Neural cell (in vitro differentiated cells): ENCODE measurements at regions not wholly inside any gene's neighbourhood (a gene's known extent, or its start where the extent isn't known, plus 50 kb on each side); places are given as distances from the start of the nearest gene placed in this dataset.

Experiments used
- H2AFZ ChIP-seq: fragments of 200-600, 300-800 bp; sonication (generic), shearing (Covaris generic); 2 replicates; pipeline ENCODE4 v1.6.0; 2014; ENCODE audit warnings: low read depth, mild to moderate bottlenecking, antibody characterized with exemption, low read length, moderate library complexity
- H3F3A ChIP-seq: fragments of 200-600 bp; shearing (Covaris generic); 2 replicates; pipeline ENCODE4 v1.6.1; 2016; ENCODE audit warnings: mild to moderate bottlenecking, moderate library complexity, mixed read lengths, antibody characterized with exemption, low read length; ENCODE audit not compliant: insufficient read depth, poor library complexity, severe bottlenecking
- H3K27ac ChIP-seq: fragments of 200-600, 300-800 bp; sonication (generic), shearing (Covaris generic); 2 replicates; pipeline ENCODE4 v1.5.1; 2014; ENCODE audit warnings: mild to moderate bottlenecking, low read length, moderate library complexity
- H3K27me3 ChIP-seq: fragments of 300-800, 200-600 bp; sonication (generic), shearing (Covaris generic); 2 replicates; pipeline ENCODE4 v1.6.0; 2014; ENCODE audit warnings: mild to moderate bottlenecking, low read depth, low read length, moderate library complexity; ENCODE audit not compliant: insufficient read depth
- H3K36me3 ChIP-seq: fragments of 300-800, 200-600 bp; sonication (generic), shearing (Covaris generic); 2 replicates; pipeline ENCODE4 v1.5.1; 2014; ENCODE audit warnings: mild to moderate bottlenecking, antibody characterized with exemption, low read length, moderate library complexity; ENCODE audit not compliant: insufficient read depth
- H3K4me2 ChIP-seq: fragments of 300-800, 200-600 bp; sonication (generic), shearing (Covaris generic); 2 replicates; pipeline ENCODE4 v1.6.0; 2014; ENCODE audit warnings: mild to moderate bottlenecking, low read length
- H3K4me3 ChIP-seq: fragments of 300-800, 200-600 bp; sonication (generic), shearing (Covaris generic); 2 replicates; pipeline ENCODE4 v1.5.1; 2014; ENCODE audit warnings: mild to moderate bottlenecking, low read length, moderate library complexity
- H3K79me2 ChIP-seq: fragments of 200-600 bp; shearing (Covaris generic); replicated peaks from 2 replicates; pipeline ENCODE4 v1.6.0; 2014; ENCODE audit warnings: mild to moderate bottlenecking, low read length, moderate library complexity; ENCODE audit not compliant: insufficient read depth
- H3K9ac ChIP-seq: fragments of 300-800, 200-600 bp; sonication (generic), shearing (Covaris generic); 2 replicates; pipeline ENCODE4 v1.6.1; 2016; ENCODE audit warnings: mild to moderate bottlenecking, low read length, mixed read lengths
- H3K9me2 ChIP-seq: fragments of 200-600 bp; shearing (Covaris generic); 2 replicates; pipeline ENCODE4 v1.6.1; 2016; ENCODE audit warnings: mild to moderate bottlenecking, low read length, mixed read lengths; ENCODE audit not compliant: insufficient read depth
- H3K9me3 ChIP-seq: fragments of 200-600, 300-800 bp; sonication (generic), shearing (Covaris generic); 2 replicates; pipeline ENCODE4 v1.6.1; 2016; ENCODE audit warnings: mild to moderate bottlenecking, mixed run types, low read length, moderate library complexity, mixed read lengths
- H4K20me1 ChIP-seq: fragments of 200-600 bp; shearing (Covaris generic); 2 replicates; pipeline ENCODE4 v1.6.1; 2016; ENCODE audit warnings: mild to moderate bottlenecking, mixed run types; ENCODE audit not compliant: insufficient read depth
- EP300 ChIP-seq: fragments of 450-650 bp; conservative IDR thresholded peaks from 2 replicates; pipeline ENCODE4 v1.6.1; 2014; ENCODE audit warnings: antibody characterized with exemption, mild to moderate bottlenecking, moderate library complexity; ENCODE audit not compliant: poor library complexity, severe bottlenecking
- EZH2 ChIP-seq: fragments of 200-600, 300-800 bp; shearing (Covaris generic), sonication (generic); IDR thresholded peaks from 2 replicates; pipeline ENCODE4 v1.6.1; 2014; ENCODE audit warnings: antibody characterized with exemption, low read length, borderline replicate concordance, mild to moderate bottlenecking; ENCODE audit not compliant: insufficient read depth, poor library complexity, severe bottlenecking
- MXI1 ChIP-seq: fragments of 450-650 bp; conservative IDR thresholded peaks from 2 replicates; pipeline ENCODE4 v1.6.1; 2014; ENCODE audit warnings: antibody characterized with exemption, mild to moderate bottlenecking; ENCODE audit not compliant: poor library complexity, severe bottlenecking
- POLR2AphosphoS5 ChIP-seq: IDR thresholded peaks from 2 replicates; pipeline ENCODE4 v1.6.1; 2012
- RAD21 ChIP-seq: fragments of 450-650 bp; conservative IDR thresholded peaks from 2 replicates; pipeline ENCODE4 v1.6.1; 2014; ENCODE audit warnings: antibody characterized with exemption, mild to moderate bottlenecking, moderate library complexity
- REST ChIP-seq: IDR thresholded peaks from 2 replicates; pipeline ENCODE4 v1.6.1; 2012; ENCODE audit warnings: borderline replicate concordance
- SMC3 ChIP-seq: fragments of 450-650 bp; conservative IDR thresholded peaks from 2 replicates; pipeline ENCODE4 v1.6.1; 2014; ENCODE audit warnings: antibody characterized with exemption, mild to moderate bottlenecking, moderate library complexity; ENCODE audit not compliant: poor library complexity
- TAF1 ChIP-seq: IDR thresholded peaks from 2 replicates; pipeline ENCODE4 v1.6.1; 2012; ENCODE audit warnings: low read depth
- TF ChIP-seq, protein P1 (sequence below): fragments of 450-650 bp; IDR thresholded peaks from 2 replicates; pipeline ENCODE4 v1.5.1; 2014; ENCODE audit warnings: antibody characterized with exemption, mild to moderate bottlenecking, moderate library complexity; ENCODE audit not compliant: poor library complexity, severe bottlenecking

- no peak overlapping the region for H3K27ac ChIP-seq
- no peak overlapping the region for H2AFZ ChIP-seq
- H3K9me3 ChIP-seq: no peaks in the 10 kb centered on the region
- no peaks in the 10 kb centered on the region for H3K27me3 ChIP-seq
- TF ChIP-seq SMC3 (no peak), TAF1 (no peak), RAD21 (no peak), POLR2AphosphoS5 (no peak), MXI1 (no peak), REST (no peak), EP300 (no peak), EZH2 (no peak)
- TF ChIP-seq, protein P1, sequence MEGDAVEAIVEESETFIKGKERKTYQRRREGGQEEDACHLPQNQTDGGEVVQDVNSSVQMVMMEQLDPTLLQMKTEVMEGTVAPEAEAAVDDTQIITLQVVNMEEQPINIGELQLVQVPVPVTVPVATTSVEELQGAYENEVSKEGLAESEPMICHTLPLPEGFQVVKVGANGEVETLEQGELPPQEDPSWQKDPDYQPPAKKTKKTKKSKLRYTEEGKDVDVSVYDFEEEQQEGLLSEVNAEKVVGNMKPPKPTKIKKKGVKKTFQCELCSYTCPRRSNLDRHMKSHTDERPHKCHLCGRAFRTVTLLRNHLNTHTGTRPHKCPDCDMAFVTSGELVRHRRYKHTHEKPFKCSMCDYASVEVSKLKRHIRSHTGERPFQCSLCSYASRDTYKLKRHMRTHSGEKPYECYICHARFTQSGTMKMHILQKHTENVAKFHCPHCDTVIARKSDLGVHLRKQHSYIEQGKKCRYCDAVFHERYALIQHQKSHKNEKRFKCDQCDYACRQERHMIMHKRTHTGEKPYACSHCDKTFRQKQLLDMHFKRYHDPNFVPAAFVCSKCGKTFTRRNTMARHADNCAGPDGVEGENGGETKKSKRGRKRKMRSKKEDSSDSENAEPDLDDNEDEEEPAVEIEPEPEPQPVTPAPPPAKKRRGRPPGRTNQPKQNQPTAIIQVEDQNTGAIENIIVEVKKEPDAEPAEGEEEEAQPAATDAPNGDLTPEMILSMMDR: no peak
- H3F3A ChIP-seq: no peaks in the 10 kb centered on the region
- no peaks in the 10 kb centered on the region for H3K79me2 ChIP-seq
- no peaks in the 10 kb centered on the region for H4K20me1 ChIP-seq
- H3K9me2 ChIP-seq: no peaks in the 10 kb centered on the region
- no peak overlapping the region for H3K9ac ChIP-seq
- no peaks in the 10 kb centered on the region for H3K36me3 ChIP-seq
- H3K4me2 ChIP-seq: no peak overlapping the region
- H3K4me3 ChIP-seq: no peak overlapping the region
Measured at GRCh38 chr5:10836986-10837385, 76.0 kb upstream of the DAP start.

GRCh38 chr5:10834695-10835094 lies 73.7 kb upstream of the DAP start:
- no peaks in the 10 kb centered on the region for H4K20me1 ChIP-seq
- no peak overlapping the region for H3K9ac ChIP-seq
- no peak for TF ChIP-seq TAF1
- no peaks in the 10 kb centered on the region for H3K27me3 ChIP-seq
- H3F3A ChIP-seq: no peaks in the 10 kb centered on the region
- H3K27ac ChIP-seq: no peak overlapping the region
- H3K4me2 ChIP-seq: no peak overlapping the region
- H3K4me3 ChIP-seq: no peak overlapping the region
- no peaks in the 10 kb centered on the region for H3K9me2 ChIP-seq
- no peaks in the 10 kb centered on the region for H3K79me2 ChIP-seq
- H3K36me3 ChIP-seq: no peaks in the 10 kb centered on the region
- H2AFZ ChIP-seq: no peak overlapping the region
- H3K9me3 ChIP-seq: no peaks in the 10 kb centered on the region

DNA sequence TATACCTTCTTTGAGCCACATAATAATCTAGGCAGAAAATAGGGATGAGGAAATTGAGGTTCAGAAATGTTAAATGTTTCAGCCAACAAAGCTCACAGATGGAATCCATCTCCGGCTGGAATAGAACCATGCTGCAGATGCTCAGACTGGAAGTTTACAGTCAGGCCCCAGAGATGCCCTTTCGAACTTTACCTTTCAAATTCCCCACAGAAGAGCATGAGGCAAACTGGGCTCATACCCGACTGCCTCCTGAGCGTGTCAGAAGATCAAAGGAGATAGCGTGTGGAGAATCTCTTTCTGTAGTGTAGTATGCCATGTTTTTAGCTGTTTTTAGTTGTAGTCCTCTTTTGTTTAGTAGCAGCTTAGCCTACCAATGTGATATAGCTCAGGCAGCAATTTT lies 72.0 kb upstream of the DAP start:
- no peak overlapping the region for H3K4me3 ChIP-seq
- no peak overlapping the region for H3K27ac ChIP-seq
- no peaks in the 10 kb centered on the region for H3K9me2 ChIP-seq
- no peak for TF ChIP-seq TAF1
- no peak overlapping the region for H3K4me2 ChIP-seq
- H3K27me3 ChIP-seq: no peaks in the 10 kb centered on the region
- H3K9ac ChIP-seq: no peak overlapping the region
- no peaks in the 10 kb centered on the region for H3K36me3 ChIP-seq
- H3K79me2 ChIP-seq: no peaks in the 10 kb centered on the region
- H2AFZ ChIP-seq: no peak overlapping the region
- no peaks in the 10 kb centered on the region for H3F3A ChIP-seq
- no peaks in the 10 kb centered on the region for H3K9me3 ChIP-seq
- H4K20me1 ChIP-seq: no peaks in the 10 kb centered on the region
